Neural progenitor cell (in vitro differentiated cells): ENCODE measurements at regions not wholly inside any gene's neighbourhood (a gene's known extent, or its start where the extent isn't known, plus 50 kb on each side); places are given as distances from the start of the nearest gene placed in this dataset.

Experiments used
- DNase-seq: peaks from one replicate; pipeline ENCODE4 v3.0.0-alpha.2; 2016; ENCODE audit warnings: low spot score
- H2AFZ ChIP-seq: fragments of 200-600 bp; sonication (generic); replicated peaks from 2 replicates; pipeline ENCODE4 v1.6.1; 2016; ENCODE audit warnings: antibody characterized with exemption
- H3F3A ChIP-seq: fragments of 200-600 bp; sonication (generic); 2 replicates; pipeline ENCODE4 v1.6.1; 2016; ENCODE audit warnings: antibody characterized with exemption, low read depth
- H3K27ac ChIP-seq: fragments of 200-600 bp; sonication (generic); 2 replicates; pipeline ENCODE4 v1.5.1; 2016; ENCODE audit warnings: mild to moderate bottlenecking
- H3K27me3 ChIP-seq: fragments of 200-600 bp; sonication (generic); 2 replicates; pipeline ENCODE4 v1.6.1; 2016; ENCODE audit warnings: mild to moderate bottlenecking, moderate library complexity
- H3K36me3 ChIP-seq: fragments of 200-600 bp; sonication (generic); 2 replicates; pipeline ENCODE4 v1.5.1; 2016
- H3K4me1 ChIP-seq: fragments of 200-600 bp; sonication (generic); 2 replicates; pipeline ENCODE4 v1.6.1; 2016; ENCODE audit warnings: mixed run types
- H3K4me2 ChIP-seq: fragments of 200-600 bp; sonication (generic); 2 replicates; pipeline ENCODE4 v1.6.1; 2016
- H3K4me3 ChIP-seq: fragments of 200-600 bp; sonication (generic); 2 replicates; pipeline ENCODE4 v1.5.1; 2016
- H3K79me2 ChIP-seq: fragments of 200-600 bp; sonication (generic); 2 replicates; pipeline ENCODE4 v1.6.1; 2016; ENCODE audit warnings: low read depth
- H3K9ac ChIP-seq: fragments of 200-600 bp; sonication (generic); 2 replicates; pipeline ENCODE4 v1.6.1; 2016
- H3K9me3 ChIP-seq: fragments of 200-600 bp; sonication (generic); 2 replicates; pipeline ENCODE4 v1.5.1; 2016; ENCODE audit warnings: low read depth
- H4K20me1 ChIP-seq: fragments of 200-600 bp; sonication (generic); 2 replicates; pipeline ENCODE4 v1.6.1; 2016; ENCODE audit warnings: low read depth
- H3K27ac Mint-ChIP-seq: 3 replicates; pipeline ENCODE4 v1.8.0; 2021; ENCODE audit warnings: mixed read lengths
- H3K27me3 Mint-ChIP-seq: 2 replicates; pipeline ENCODE4 v1.8.0; 2022; ENCODE audit warnings: low read depth, mild to moderate bottlenecking, inconsistent platforms, moderate library complexity, mixed read lengths; ENCODE audit not compliant: insufficient read depth
- H3K36me3 Mint-ChIP-seq: 3 replicates; pipeline ENCODE4 v1.8.0; 2021; ENCODE audit warnings: mixed read lengths
- H3K4me1 Mint-ChIP-seq: 3 replicates; pipeline ENCODE4 v1.8.0; 2021; ENCODE audit warnings: mixed read lengths
- H3K4me3 Mint-ChIP-seq: 3 replicates; pipeline ENCODE4 v1.8.0; 2021; ENCODE audit warnings: mild to moderate bottlenecking, moderate library complexity, mixed read lengths
- H3K9me3 Mint-ChIP-seq: 3 replicates; pipeline ENCODE4 v1.8.0; 2020; ENCODE audit warnings: mixed read lengths
- CTCF ChIP-seq: fragments of 200-600 bp; sonication (generic); IDR thresholded peaks from 2 replicates; pipeline ENCODE4 v1.5.1; 2017; ENCODE audit warnings: antibody characterized with exemption, mild to moderate bottlenecking
- EZH2 ChIP-seq: fragments of 200-600 bp; sonication (generic); IDR thresholded peaks from 2 replicates; pipeline ENCODE4 v1.6.1; 2017; ENCODE audit warnings: antibody characterized with exemption, mild to moderate bottlenecking, moderate library complexity
- EZH2phosphoT487 ChIP-seq: fragments of 200-600 bp; sonication (generic); IDR thresholded peaks from 2 replicates; pipeline ENCODE4 v1.6.1; 2017; ENCODE audit warnings: antibody characterized with exemption

- H2AFZ ChIP-seq: no peak overlapping the region
- H3K27ac ChIP-seq: no peak overlapping the region
- no peak overlapping the region for H3K4me3 ChIP-seq
- Mint-ChIP-seq H3K27ac (no peak overlapping the region), H3K9me3 (peaks cover 2% of the 10 kb centered on the region), H3K27me3 (no peaks in the 10 kb centered on the region), H3K4me1 (peaks cover 2% of the 10 kb centered on the region), H3K36me3 (no peaks in the 10 kb centered on the region), H3K4me3 (no peak overlapping the region)
- H3K27me3 ChIP-seq: no peaks in the 10 kb centered on the region
- H3K4me1 ChIP-seq: no peaks in the 10 kb centered on the region
- no peak overlapping the region for H3K4me2 ChIP-seq
- TF ChIP-seq CTCF: no peak
- TF ChIP-seq EZH2phosphoT487: no peak
- no peak for TF ChIP-seq EZH2
- H3K9me3 ChIP-seq: no peaks in the 10 kb centered on the region
- H3K36me3 ChIP-seq: no peaks in the 10 kb centered on the region
- H3F3A ChIP-seq: no peaks in the 10 kb centered on the region
- no peak overlapping the region for H3K9ac ChIP-seq
- no peaks in the 10 kb centered on the region for H4K20me1 ChIP-seq
- no peaks in the 10 kb centered on the region for H3K79me2 ChIP-seq
- DNase-seq: no peak
These were observed 191.5 kb upstream of the CDH20 start for GRCh38 chr18:61141691-61142090.

GRCh38 chr18:61148322-61148721 is 184.9 kb upstream of the CDH20 start:
- no peaks in the 10 kb centered on the region for H4K20me1 ChIP-seq
- Mint-ChIP-seq H3K9me3 (peaks cover 5% of the 10 kb centered on the region), H3K4me3 (no peak overlapping the region), H3K27me3 (no peaks in the 10 kb centered on the region), H3K36me3 (no peaks in the 10 kb centered on the region), H3K4me1 (no peaks in the 10 kb centered on the region), H3K27ac (no peak overlapping the region)
- DNase-seq: no peak
- no peaks in the 10 kb centered on the region for H3F3A ChIP-seq
- H3K4me3 ChIP-seq: no peak overlapping the region
- no peaks in the 10 kb centered on the region for H3K4me1 ChIP-seq
- TF ChIP-seq EZH2: no peak
- H3K4me2 ChIP-seq: no peak overlapping the region
- H3K79me2 ChIP-seq: no peaks in the 10 kb centered on the region
- no peak overlapping the region for H3K9ac ChIP-seq
- no peaks in the 10 kb centered on the region for H3K36me3 ChIP-seq
- no peaks in the 10 kb centered on the region for H3K27me3 ChIP-seq
- no peaks in the 10 kb centered on the region for H3K9me3 ChIP-seq
- H2AFZ ChIP-seq: no peak overlapping the region
- H3K27ac ChIP-seq: no peak overlapping the region

GRCh38 chr18:61149786-61150185 is 183.4 kb upstream of the CDH20 start:
- Histone ChIP-seq H3K27me3 (no peaks in the 10 kb centered on the region), H3F3A (no peaks in the 10 kb centered on the region), H3K36me3 (no peaks in the 10 kb centered on the region), H3K9me3 (no peaks in the 10 kb centered on the region), H3K9ac (no peak overlapping the region), H2AFZ (no peak overlapping the region), H4K20me1 (no peaks in the 10 kb centered on the region), H3K79me2 (no peaks in the 10 kb centered on the region), H3K4me1 (no peaks in the 10 kb centered on the region), H3K4me3 (no peak overlapping the region), H3K4me2 (no peak overlapping the region), H3K27ac (no peak overlapping the region)
- TF ChIP-seq CTCF (no peak), EZH2 (no peak), EZH2phosphoT487 (no peak)
- H3K36me3 Mint-ChIP-seq: no peaks in the 10 kb centered on the region
- H3K27me3 Mint-ChIP-seq: no peaks in the 10 kb centered on the region
- no peak overlapping the region for H3K27ac Mint-ChIP-seq
- no peak overlapping the region for H3K4me3 Mint-ChIP-seq
- peaks cover 5% of the 10 kb centered on the region for H3K9me3 Mint-ChIP-seq
- peaks cover 2% of the 10 kb centered on the region for H3K4me1 Mint-ChIP-seq
- no peak for DNase-seq

GRCh38 chr18:61153571-61153970 is 179.7 kb upstream of the CDH20 start:
- H3K4me3 Mint-ChIP-seq: no peak overlapping the region
- Histone ChIP-seq H2AFZ (no peak overlapping the region), H3K79me2 (no peaks in the 10 kb centered on the region), H4K20me1 (no peaks in the 10 kb centered on the region), H3K4me2 (no peak overlapping the region), H3K4me3 (no peak overlapping the region), H3K9me3 (no peaks in the 10 kb centered on the region), H3K36me3 (no peaks in the 10 kb centered on the region), H3K27ac (no peak overlapping the region), H3K9ac (no peak overlapping the region), H3F3A (no peaks in the 10 kb centered on the region), H3K4me1 (no peaks in the 10 kb centered on the region), H3K27me3 (no peaks in the 10 kb centered on the region)
- H3K27ac Mint-ChIP-seq: no peak overlapping the region
- no peak for DNase-seq
- TF ChIP-seq EZH2 (no peak), EZH2phosphoT487 (no peak), CTCF (no peak)
- H3K9me3 Mint-ChIP-seq: no peaks in the 10 kb centered on the region
- no peaks in the 10 kb centered on the region for H3K36me3 Mint-ChIP-seq
- H3K27me3 Mint-ChIP-seq: no peaks in the 10 kb centered on the region
- H3K4me1 Mint-ChIP-seq: peaks cover 7% of the 10 kb centered on the region
